Panc1 (cell line): ENCODE measurements at regions not wholly inside any gene's neighbourhood (a gene's known extent, or its start where the extent isn't known, plus 50 kb on each side); places are given as distances from the start of the nearest gene placed in this dataset.

Source experiments
- ATAC-seq: fragments of 200-7000 bp; cut with Tn5 transposase; 2 replicates; pipeline ENCODE4 v1.9.1; 2020; ENCODE audit warnings: mild to moderate bottlenecking, moderate library complexity
- BruUV-seq: library from RNA; stranded (reverse); fragments of 400-500 nt; replicated peaks from 2 replicates; lab custom pipeline; 2021; lab: Mats Ljungman, UMichigan
- CTCF ChIA-PET: fragments of 300-600 bp; sonication (Branson Sonifier 250); formaldehyde crosslinking; loops from one replicate; lab custom pipeline; 2022; ENCODE audit warnings: antibody characterized with exemption; lab: Charles Lee
- POLR2A ChIA-PET: fragments of 300-600 bp; sonication (Branson Sonifier 250); formaldehyde crosslinking; loops from one replicate; lab custom pipeline; 2022; ENCODE audit warnings: antibody characterized with exemption; lab: Charles Lee
- DNase-seq: peaks from one replicate; pipeline ENCODE4 v3.0.0-alpha.2; 2010; ENCODE audit warnings: low read depth, low spot score
- H3K27ac ChIP-seq: 2 replicates; pipeline ENCODE4 v1.5.1; 2011; ENCODE audit warnings: mild to moderate bottlenecking, low read length, inconsistent platforms
- H3K27me3 ChIP-seq: fragments of 200-500 bp; sonication (Bioruptor generic); 2 replicates; pipeline ENCODE4 v1.6.0; 2014; ENCODE audit warnings: low read length, inconsistent platforms; ENCODE audit not compliant: control insufficient read depth, insufficient read depth
- H3K36me3 ChIP-seq: fragments of 200-500 bp; sonication (Bioruptor generic); 2 replicates; pipeline ENCODE4 v1.5.1; 2014; ENCODE audit warnings: inconsistent platforms, mild to moderate bottlenecking, low read length, moderate library complexity; ENCODE audit not compliant: control insufficient read depth, insufficient read depth
- H3K4me1 ChIP-seq: 2 replicates; pipeline ENCODE4 v1.5.1; 2011; ENCODE audit warnings: inconsistent platforms, mild to moderate bottlenecking, low read length, moderate library complexity; ENCODE audit not compliant: control insufficient read depth, insufficient read depth
- H3K4me3 ChIP-seq, 2 experiments: 2 replicates each; pipeline ENCODE4 v1.5.1; 2011 to 2012; ENCODE audit warnings: low read depth in 2 of 2, low read length in 2 of 2, mild to moderate bottlenecking in 2 of 2, inconsistent platforms in 1 of 2, moderate library complexity in 1 of 2
- H3K9me3 ChIP-seq: fragments of 200-500 bp; sonication (Bioruptor generic); 2 replicates; pipeline ENCODE4 v1.5.1; 2014; ENCODE audit warnings: low read depth, mild to moderate bottlenecking, inconsistent platforms, low read length, moderate library complexity; ENCODE audit not compliant: control insufficient read depth, insufficient read depth
- CTCF ChIP-seq: fragments of 450-650 bp; IDR thresholded peaks from 2 replicates; pipeline ENCODE4 v1.5.1; 2017; ENCODE audit warnings: mild to moderate bottlenecking
- POLR2AphosphoS5 ChIP-seq: IDR thresholded peaks from 2 replicates; pipeline ENCODE4 v1.6.1; 2012; ENCODE audit warnings: mild to moderate bottlenecking, low read depth, low read length, moderate library complexity
- REST ChIP-seq, 2 experiments: IDR thresholded peaks; 2 replicates each; pipeline ENCODE4 v1.6.1; 2011 to 2012; ENCODE audit warnings: low read depth in 2 of 2, control low read depth in 1 of 2, low read length in 1 of 2, mild to moderate bottlenecking in 1 of 2, moderate library complexity in 1 of 2; ENCODE audit not compliant: insufficient read depth in 1 of 2
- SIN3A ChIP-seq: IDR thresholded peaks from 2 replicates; pipeline ENCODE4 v1.6.1; 2012; ENCODE audit warnings: low read depth, mild to moderate bottlenecking, low read length, moderate library complexity, borderline replicate concordance; ENCODE audit not compliant: insufficient read depth
- TCF7L2 ChIP-seq: IDR thresholded peaks from 2 replicates; pipeline ENCODE4 v1.6.1; 2011; ENCODE audit warnings: mild to moderate bottlenecking, low read depth, low read length, inconsistent platforms
- in situ Hi-C: cut with HindIII; loops from 2 replicates; pipeline ENCODE4 v1.10.0; 2016; ENCODE audit warnings: low sequenced_read_pairs, low pct_unique_long_range_greater_than_20kb
- intact Hi-C: fragments of 100-400 bp; cut with micrococcal nuclease; formaldehyde crosslinking; loops from one replicate; pipeline ENCODE4 v1.10.0; 2022; ENCODE audit not compliant: unreplicated experiment

GRCh38 chr2:48227617-48228344, 86.7 kb upstream of the FOXN2 start:
- BruUV-seq = no TSS peak
- Histone ChIP-seq H3K4me1 (no peaks in the 10 kb centered on the region), H3K27me3 (no peaks in the 10 kb centered on the region), H3K4me3 (no peak overlapping the region), H3K27ac (no peak overlapping the region), H3K9me3 (no peaks in the 10 kb centered on the region), H3K36me3 (no peaks in the 10 kb centered on the region)
- CTCF ChIA-PET = no interaction called here
- no peak for ATAC-seq
- in situ Hi-C loops = no loop called here
- POLR2A ChIA-PET = no interaction called here
- no peak for DNase-seq
- TF ChIP-seq SIN3A (no peak), REST (IDR thresholded peaks at IDR 0.05; ENCODE audit: insufficient read depth in 1 of 2, low read depth in 2 of 2, low read length in 1 of 2) (no peak), CTCF (no peak), TCF7L2 (no peak), POLR2AphosphoS5 (no peak)
- intact Hi-C loops = loop anchor here (10.0 kb wide), 1 partner anchor 197 kb away; no protein-coding TSS in a partner anchor

- intact Hi-C loops (loop anchor here (10.0 kb wide), 1 partner anchor 196 kb away; no protein-coding TSS in a partner anchor), in situ Hi-C loops (no loop called here)
- BruUV-seq = no TSS peak
- Histone ChIP-seq H3K36me3 (no peaks in the 10 kb centered on the region), H3K4me3 (no peak overlapping the region), H3K27ac (no peak overlapping the region), H3K9me3 (no peaks in the 10 kb centered on the region), H3K27me3 (no peaks in the 10 kb centered on the region), H3K4me1 (no peaks in the 10 kb centered on the region)
- CTCF ChIA-PET = no interaction called here
- TF ChIP-seq REST (IDR thresholded peaks at IDR 0.05; ENCODE audit: insufficient read depth in 1 of 2, low read depth in 2 of 2, low read length in 1 of 2) (no peak), POLR2AphosphoS5 (no peak), CTCF (no peak), SIN3A (no peak)
- POLR2A ChIA-PET = no interaction called here
- ATAC-seq (no peak), DNase-seq (no peak)
These were observed 86.2 kb upstream of the FOXN2 start for GRCh38 chr2:48228345-48228684.
